ENCODE measurements at regions not wholly inside any gene's neighbourhood (a gene's known extent, or its start where the extent isn't known, plus 50 kb on each side); places are given as distances from the start of the nearest gene placed in this dataset.

DNA sequence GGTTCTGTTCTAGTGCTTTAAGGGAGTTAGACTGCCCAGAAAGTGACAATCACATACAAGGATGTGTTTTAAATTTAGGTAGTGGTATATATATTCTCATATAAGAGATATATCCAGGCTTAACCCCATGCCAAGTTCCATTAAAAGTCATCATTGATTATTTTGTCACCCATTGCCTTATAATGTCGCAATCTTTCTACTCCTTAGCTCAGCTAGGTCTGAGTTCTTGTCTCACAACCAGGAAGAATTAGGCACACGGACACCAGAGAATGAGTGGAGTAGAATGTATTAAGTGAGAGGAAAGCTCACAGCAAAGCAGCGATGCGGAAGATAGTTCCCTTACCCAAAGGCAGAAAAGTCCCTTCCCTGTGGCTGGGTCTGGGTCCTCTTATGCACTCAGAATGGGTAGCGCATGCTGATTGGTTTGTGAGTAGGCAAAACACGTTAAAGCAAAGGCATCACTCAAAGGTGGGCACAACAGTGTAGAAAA, 197.2 kb upstream of the AHR start:
- Histone ChIP-seq H3K9me2 (ENCODE audit: insufficient read depth) (no peaks in the 10 kb centered on the region), H3K36me3 (ENCODE audit: low read depth) (no peaks in the 10 kb centered on the region), H3K27me3 (replicated peaks; ENCODE audit: insufficient read depth) (no peaks in the 10 kb centered on the region), H3K27ac (no peak overlapping the region), H3K9ac (no peak overlapping the region), H3K4me1 (ENCODE audit: insufficient read depth) (no peaks in the 10 kb centered on the region), H3F3A (ENCODE audit: insufficient read depth) (peaks cover under 1% of the 10 kb centered on the region; the same call in 1 of the 2 replicates), H4K20me1 (ENCODE audit: insufficient read depth) (no peaks in the 10 kb centered on the region), H3K79me2 (ENCODE audit: insufficient read depth) (no peaks in the 10 kb centered on the region), H3K4me2 (ENCODE audit: unreplicated experiment) (no peak overlapping the region), H2AFZ (no peak overlapping the region), H3K9me3 (ENCODE audit: low read depth) (no peaks in the 10 kb centered on the region), H3K4me3 (no peak overlapping the region)
- TF ChIP-seq EZH2 (IDR thresholded peaks at IDR 0.05; ENCODE audit: insufficient read depth, poor library complexity, severe bottlenecking) (no peak), EZH2phosphoT487 (IDR thresholded peaks at IDR 0.05; ENCODE audit: insufficient read depth, low read depth) (no peak)
- in situ Hi-C loops (cut with MboI), result no loop called here
- WGBS, 2 experiments (ENCODE audit: low coverage in 1 of 2, low lambda C conversion rate in 2 of 2, missing lambda C conversion rate in 2 of 2), result 89% methylated on average over 6 of the region's 6 CpGs
- no peak for DNase-seq

DNA sequence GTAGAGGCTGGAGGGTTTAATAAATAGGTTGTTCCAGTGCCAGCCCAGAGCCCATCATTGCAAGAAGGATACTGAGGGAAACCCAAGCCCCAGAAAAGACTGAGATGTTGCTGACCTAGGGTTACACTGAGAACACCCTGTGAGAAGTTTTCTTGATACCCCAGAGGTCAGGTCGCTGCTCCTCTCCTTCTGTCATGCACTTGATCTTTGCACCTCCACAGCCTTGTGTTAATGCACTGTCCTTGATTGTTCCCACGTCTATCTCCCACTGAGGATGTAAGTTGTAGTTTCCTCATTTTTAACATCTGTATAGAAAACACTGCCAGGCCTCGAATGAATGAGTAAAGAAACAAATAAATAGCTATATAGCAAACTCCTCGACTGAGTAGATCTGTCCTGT, 195.3 kb upstream of the AHR start:
- H3K27me3 ChIP-seq (replicated peaks; ENCODE audit: insufficient read depth), result no peaks in the 10 kb centered on the region
- 28 to 42% methylated on average over 4 of the region's 4 CpGs for WGBS, 2 experiments (ENCODE audit: low coverage in 1 of 2, low lambda C conversion rate in 2 of 2, missing lambda C conversion rate in 2 of 2)
- no peaks in the 10 kb centered on the region for H4K20me1 ChIP-seq (ENCODE audit: insufficient read depth)
- H3K4me1 ChIP-seq (ENCODE audit: insufficient read depth), result no peaks in the 10 kb centered on the region
- H3K9me3 ChIP-seq (ENCODE audit: low read depth), result no peaks in the 10 kb centered on the region
- no peaks in the 10 kb centered on the region for H3K36me3 ChIP-seq (ENCODE audit: low read depth)
- DNase-seq, result no peak
- H2AFZ ChIP-seq, result no peak overlapping the region
- in situ Hi-C loops (cut with MboI), result no loop called here
- no peak overlapping the region for H3K27ac ChIP-seq
- no peak overlapping the region for H3K4me2 ChIP-seq (ENCODE audit: unreplicated experiment)
- H3F3A ChIP-seq (ENCODE audit: insufficient read depth), result no peaks in the 10 kb centered on the region
- H3K4me3 ChIP-seq, result no peak overlapping the region
- no peak for TF ChIP-seq EZH2 (IDR thresholded peaks at IDR 0.05; ENCODE audit: insufficient read depth, poor library complexity, severe bottlenecking)
- H3K79me2 ChIP-seq (ENCODE audit: insufficient read depth), result no peaks in the 10 kb centered on the region
- no peak overlapping the region for H3K9ac ChIP-seq
- H3K9me2 ChIP-seq (ENCODE audit: insufficient read depth), result no peaks in the 10 kb centered on the region

DNA sequence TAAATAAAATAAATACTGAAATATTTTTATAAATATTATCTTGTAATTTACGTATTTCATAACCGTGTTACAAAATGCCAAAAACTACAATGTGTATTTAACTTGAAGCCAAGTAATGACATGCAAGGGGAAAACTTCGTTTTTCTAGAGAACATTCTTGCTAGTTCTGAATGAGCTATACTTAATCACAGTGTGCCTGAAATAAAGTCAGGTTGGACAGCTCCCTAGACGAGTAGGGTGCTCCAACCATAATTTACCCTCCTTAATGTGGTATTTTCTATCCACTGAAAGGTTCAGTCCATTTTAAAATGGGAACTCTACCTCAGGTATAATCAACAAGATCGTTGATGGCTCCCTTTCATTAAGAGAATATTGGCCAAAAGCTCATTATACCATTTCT, 194.5 kb upstream of the AHR start:
- Histone ChIP-seq H3K36me3 (ENCODE audit: low read depth) (no peaks in the 10 kb centered on the region), H3K9me3 (ENCODE audit: low read depth) (no peaks in the 10 kb centered on the region), H2AFZ (no peak overlapping the region), H3K9me2 (ENCODE audit: insufficient read depth) (no peaks in the 10 kb centered on the region), H3K4me3 (no peak overlapping the region), H4K20me1 (ENCODE audit: insufficient read depth) (no peaks in the 10 kb centered on the region), H3K79me2 (ENCODE audit: insufficient read depth) (no peaks in the 10 kb centered on the region), H3K4me2 (ENCODE audit: unreplicated experiment) (no peak overlapping the region), H3K9ac (no peak overlapping the region), H3F3A (ENCODE audit: insufficient read depth) (no peaks in the 10 kb centered on the region), H3K4me1 (ENCODE audit: insufficient read depth) (peaks cover 5% of the 10 kb centered on the region; the same call in 1 of the 2 replicates), H3K27ac (no peak overlapping the region), H3K27me3 (replicated peaks; ENCODE audit: insufficient read depth) (no peaks in the 10 kb centered on the region)
- DNase-seq, result peak; percentile 14
- 45 to 46% methylated on average over 5 of the region's 5 CpGs for WGBS, 2 experiments (ENCODE audit: low coverage in 1 of 2, low lambda C conversion rate in 2 of 2, missing lambda C conversion rate in 2 of 2)
- in situ Hi-C loops (cut with MboI), result no loop called here
- TF ChIP-seq EZH2phosphoT487 (IDR thresholded peaks at IDR 0.05; ENCODE audit: insufficient read depth, low read depth) (no peak), EZH2 (IDR thresholded peaks at IDR 0.05; ENCODE audit: insufficient read depth, poor library complexity, severe bottlenecking) (no peak)

DNA sequence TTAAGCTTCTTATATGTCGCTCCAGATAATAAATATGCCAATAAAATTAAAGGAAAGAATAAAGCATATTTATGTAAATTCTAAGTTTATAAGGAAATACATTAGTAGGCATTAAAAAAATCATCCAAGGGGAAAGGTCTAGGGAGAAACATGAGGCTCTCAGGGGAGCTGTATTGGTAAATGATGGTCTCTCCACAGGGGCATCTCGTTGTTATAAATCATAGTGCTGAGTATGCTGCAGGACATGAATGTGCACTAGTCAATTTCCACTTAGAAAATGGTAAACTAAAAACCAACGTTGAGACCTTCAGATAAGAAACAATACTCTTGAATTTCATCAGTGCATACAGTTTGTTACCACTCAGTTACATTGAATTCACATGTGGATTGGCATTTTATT, 194.0 kb upstream of the AHR start:
- 75 to 79% methylated on average over 3 of the region's 3 CpGs for WGBS, 2 experiments (ENCODE audit: low coverage in 1 of 2, low lambda C conversion rate in 2 of 2, missing lambda C conversion rate in 2 of 2)
- H2AFZ ChIP-seq, result no peak overlapping the region
- peaks cover 10% of the 10 kb centered on the region for H3K4me1 ChIP-seq (ENCODE audit: insufficient read depth)

DNA sequence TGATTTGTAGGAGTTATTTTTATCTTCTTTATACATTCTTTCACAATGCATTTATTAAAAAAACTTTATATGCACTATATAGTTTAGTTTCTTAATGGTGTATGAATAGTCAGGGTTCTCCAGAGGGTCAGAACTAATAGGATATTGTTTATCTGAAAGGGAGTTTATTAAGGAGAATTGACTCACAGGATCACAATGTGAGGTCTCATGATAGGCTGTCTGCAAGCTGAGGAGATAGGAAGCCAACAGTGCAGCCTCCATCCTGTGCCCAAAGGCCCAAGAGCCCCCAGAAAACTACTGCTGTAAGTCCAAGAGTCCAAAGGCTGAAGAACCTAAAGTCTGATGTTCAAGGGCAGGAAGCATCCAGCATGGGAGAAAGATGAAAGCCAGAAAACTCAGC, 192.8 kb upstream of the AHR start:
- in situ Hi-C loops (cut with MboI), result no loop called here

More for the DNA sequence above, 194.0 kb upstream of the AHR start:
- TF ChIP-seq EZH2phosphoT487 (IDR thresholded peaks at IDR 0.05; ENCODE audit: insufficient read depth, low read depth) (no peak), EZH2 (IDR thresholded peaks at IDR 0.05; ENCODE audit: insufficient read depth, poor library complexity, severe bottlenecking) (no peak)
- no peaks in the 10 kb centered on the region for H3K27me3 ChIP-seq (replicated peaks; ENCODE audit: insufficient read depth)
- H3K79me2 ChIP-seq (ENCODE audit: insufficient read depth), result no peaks in the 10 kb centered on the region
- H4K20me1 ChIP-seq (ENCODE audit: insufficient read depth), result no peaks in the 10 kb centered on the region
- H3F3A ChIP-seq (ENCODE audit: insufficient read depth), result no peaks in the 10 kb centered on the region
- no peak for DNase-seq
- no peak overlapping the region for H3K4me3 ChIP-seq
- no peak overlapping the region for H3K9ac ChIP-seq
- H3K4me2 ChIP-seq (ENCODE audit: unreplicated experiment), result no peak overlapping the region
- no peaks in the 10 kb centered on the region for H3K36me3 ChIP-seq (ENCODE audit: low read depth)
- H3K9me3 ChIP-seq (ENCODE audit: low read depth), result no peaks in the 10 kb centered on the region
- H3K27ac ChIP-seq, result no peak overlapping the region
- in situ Hi-C loops (cut with MboI), result no loop called here
- no peaks in the 10 kb centered on the region for H3K9me2 ChIP-seq (ENCODE audit: insufficient read depth)

More for the DNA sequence above, 192.8 kb upstream of the AHR start:
- TF ChIP-seq EZH2phosphoT487 (IDR thresholded peaks at IDR 0.05; ENCODE audit: insufficient read depth, low read depth) (no peak), EZH2 (IDR thresholded peaks at IDR 0.05; ENCODE audit: insufficient read depth, poor library complexity, severe bottlenecking) (no peak)
- peaks cover 13% of the 10 kb centered on the region for H3K4me1 ChIP-seq (ENCODE audit: insufficient read depth)
- no peak overlapping the region for H3K27ac ChIP-seq
- H3K9ac ChIP-seq, result no peak overlapping the region
- no peak overlapping the region for H3K4me3 ChIP-seq
- DNase-seq, result peak; percentile 11
- H3K9me2 ChIP-seq (ENCODE audit: insufficient read depth), result no peaks in the 10 kb centered on the region
- no peaks in the 10 kb centered on the region for H3K79me2 ChIP-seq (ENCODE audit: insufficient read depth)
- no peak overlapping the region for H2AFZ ChIP-seq
- H4K20me1 ChIP-seq (ENCODE audit: insufficient read depth), result no peaks in the 10 kb centered on the region
- H3K36me3 ChIP-seq (ENCODE audit: low read depth), result no peaks in the 10 kb centered on the region
- H3K27me3 ChIP-seq (replicated peaks; ENCODE audit: insufficient read depth), result no peaks in the 10 kb centered on the region
- no peaks in the 10 kb centered on the region for H3K9me3 ChIP-seq (ENCODE audit: low read depth)
- no peak overlapping the region for H3K4me2 ChIP-seq (ENCODE audit: unreplicated experiment)
- no peaks in the 10 kb centered on the region for H3F3A ChIP-seq (ENCODE audit: insufficient read depth)
